ENCODE measurements at regions not wholly inside any gene's neighbourhood (a gene's known extent, or its start where the extent isn't known, plus 50 kb on each side); places are given as distances from the start of the nearest gene placed in this dataset.

DNA sequence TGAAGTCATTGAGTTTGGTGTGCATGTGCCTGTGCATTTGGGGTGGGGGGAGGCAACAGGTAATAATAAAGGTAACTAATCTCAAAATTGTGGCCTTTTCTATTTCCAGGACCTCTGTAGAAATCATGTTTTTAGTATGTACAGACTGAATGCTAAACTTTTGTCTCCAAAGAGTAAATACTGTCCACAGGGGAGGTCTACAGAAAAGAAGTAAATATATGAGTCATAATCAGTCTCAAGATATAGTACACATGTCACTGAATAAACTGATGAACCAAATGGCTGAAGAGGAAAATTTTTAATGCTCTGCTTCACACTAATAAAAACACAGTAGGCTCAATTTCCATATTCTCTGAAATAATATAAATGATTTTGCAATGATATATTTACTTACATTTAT lies 440.4 kb upstream of the ZFP42 start:
- Histone ChIP-seq H2BK15ac (ENCODE audit: low read depth, low read length) (no peak overlapping the region), H3K4me1 (ENCODE audit: insufficient read depth, low read length) (no peaks in the 10 kb centered on the region; the same call in 1 of the 2 replicates), H2AK5ac (ENCODE audit: insufficient read length, low read length) (no peak overlapping the region), H2BK20ac (ENCODE audit: low read depth, low read length, poor library complexity, severe bottlenecking) (no peak overlapping the region), H3K79me2 (ENCODE audit: insufficient read depth, low read length) (no peaks in the 10 kb centered on the region), H4K5ac (ENCODE audit: insufficient read length, low read depth, low read length) (no peak overlapping the region), H3K23ac (ENCODE audit: insufficient read length, low read depth, low read length) (no peak overlapping the region), H2BK12ac (ENCODE audit: insufficient read length, low read depth, low read length) (no peak overlapping the region), H3K4me2 (ENCODE audit: insufficient read depth, insufficient read length, low read length) (no peak overlapping the region), H3K14ac (ENCODE audit: insufficient read depth, low read length) (no peak overlapping the region), H3T11ph (ENCODE audit: low read length) (no peak overlapping the region), H3K23me2 (ENCODE audit: insufficient read length, low read depth, low read length, poor library complexity, severe bottlenecking) (no peaks in the 10 kb centered on the region), H3K18ac (ENCODE audit: insufficient read length, low read depth, low read length) (no peak overlapping the region), H4K8ac (replicated peaks; ENCODE audit: insufficient read length, low read depth, low read length) (no peak overlapping the region), H3K27ac (ENCODE audit: insufficient read length, low read depth, low read length) (no peak overlapping the region), H3K27me3 (ENCODE audit: insufficient read depth, low read length) (no peaks in the 10 kb centered on the region), H4K91ac (ENCODE audit: insufficient read length, low read depth, low read length) (no peak overlapping the region), H4K20me1 (ENCODE audit: control insufficient read depth, insufficient read depth, insufficient read length) (no peaks in the 10 kb centered on the region), H3K4ac (ENCODE audit: low read depth, low read length) (no peak overlapping the region), H2BK120ac (ENCODE audit: low read depth, low read length, poor library complexity, severe bottlenecking) (no peak overlapping the region), H3K79me1 (ENCODE audit: insufficient read depth, low read depth, low read length, poor library complexity, severe bottlenecking) (no peaks in the 10 kb centered on the region), H3K9ac (ENCODE audit: extremely low read depth, insufficient read length, low read length) (no peak overlapping the region), H2AFZ (ENCODE audit: low read length) (no peak overlapping the region), H3K9me3 (ENCODE audit: control insufficient read depth, low read depth, low read length) (no peaks in the 10 kb centered on the region), H3K56ac (ENCODE audit: insufficient read length, low read depth, low read length) (no peak overlapping the region), H2BK5ac (ENCODE audit: insufficient read length, low read length) (no peak overlapping the region)
- TF ChIP-seq, protein P1, sequence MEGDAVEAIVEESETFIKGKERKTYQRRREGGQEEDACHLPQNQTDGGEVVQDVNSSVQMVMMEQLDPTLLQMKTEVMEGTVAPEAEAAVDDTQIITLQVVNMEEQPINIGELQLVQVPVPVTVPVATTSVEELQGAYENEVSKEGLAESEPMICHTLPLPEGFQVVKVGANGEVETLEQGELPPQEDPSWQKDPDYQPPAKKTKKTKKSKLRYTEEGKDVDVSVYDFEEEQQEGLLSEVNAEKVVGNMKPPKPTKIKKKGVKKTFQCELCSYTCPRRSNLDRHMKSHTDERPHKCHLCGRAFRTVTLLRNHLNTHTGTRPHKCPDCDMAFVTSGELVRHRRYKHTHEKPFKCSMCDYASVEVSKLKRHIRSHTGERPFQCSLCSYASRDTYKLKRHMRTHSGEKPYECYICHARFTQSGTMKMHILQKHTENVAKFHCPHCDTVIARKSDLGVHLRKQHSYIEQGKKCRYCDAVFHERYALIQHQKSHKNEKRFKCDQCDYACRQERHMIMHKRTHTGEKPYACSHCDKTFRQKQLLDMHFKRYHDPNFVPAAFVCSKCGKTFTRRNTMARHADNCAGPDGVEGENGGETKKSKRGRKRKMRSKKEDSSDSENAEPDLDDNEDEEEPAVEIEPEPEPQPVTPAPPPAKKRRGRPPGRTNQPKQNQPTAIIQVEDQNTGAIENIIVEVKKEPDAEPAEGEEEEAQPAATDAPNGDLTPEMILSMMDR (conservative IDR thresholded peaks at IDR 0.05) = no peak
- Mint-ChIP-seq H3K27ac (no peak overlapping the region), H3K36me3 (ENCODE audit: insufficient read depth in 1 of 3, low read depth in 3 of 3) (no peaks in the 10 kb centered on the region), H3K9me3 (no peaks in the 10 kb centered on the region), H3K27me3 (ENCODE audit: low read depth) (no peaks in the 10 kb centered on the region), H3K4me3 (no peak overlapping the region), H3K4me1 (peaks cover 12 to 16% of the 10 kb centered on the region in 2 experiments)
- no peak for DNase-seq
